ENCODE measurements at regions not wholly inside any gene's neighbourhood (a gene's known extent, or its start where the extent isn't known, plus 50 kb on each side); places are given as distances from the start of the nearest gene placed in this dataset.
A peak's percentile ranks its signal among the peaks of the same experiment; 100 is the strongest.

GRCh38 chr3:25335356-25335755 is 92.7 kb upstream of the RARB start:
- peaks cover 37% of the 10 kb centered on the region for H3K9me3 Mint-ChIP-seq
- peaks cover 1% of the 10 kb centered on the region for H3K27me3 Mint-ChIP-seq (ENCODE audit: insufficient read depth)
- H3K9ac ChIP-seq (ENCODE audit: extremely low read depth, low read length, poor library complexity, severe bottlenecking): no peak overlapping the region
- no peak overlapping the region for H3K27ac Mint-ChIP-seq
- no peaks in the 10 kb centered on the region for H3K27me3 ChIP-seq (ENCODE audit: control insufficient read depth, insufficient read depth, low read length, poor library complexity, severe bottlenecking)
- H3K36me3 ChIP-seq (ENCODE audit: control insufficient read depth, insufficient read depth, low read length): no peaks in the 10 kb centered on the region
- no peak for TF ChIP-seq CTCF (conservative IDR thresholded peaks at IDR 0.05)
- peaks cover 39% of the 10 kb centered on the region for H3K4me1 Mint-ChIP-seq
- no peaks in the 10 kb centered on the region for H3K9me3 ChIP-seq (ENCODE audit: control insufficient read depth, low read length)
- H3K36me3 Mint-ChIP-seq (ENCODE audit: low read depth): peaks cover 17% of the 10 kb centered on the region
- no peak for DNase-seq
- H3K4me3 ChIP-seq (ENCODE audit: low read length): no peak overlapping the region
- H3K4me1 ChIP-seq (ENCODE audit: control insufficient read depth, insufficient read depth, low read length): no peaks in the 10 kb centered on the region
- no peak overlapping the region for H3K4me3 Mint-ChIP-seq
- WGBS, 2 experiments (ENCODE audit: insufficient coverage in 1 of 2, insufficient read length in 1 of 2): 90 to 100% methylated on average over 1 of the region's 1 CpG
- H3K27ac ChIP-seq (ENCODE audit: low read depth, low read length): no peak overlapping the region

GRCh38 chr3:25338158-25338725 is 89.8 kb upstream of the RARB start:
- peaks cover 58% of the 10 kb centered on the region for H3K4me1 Mint-ChIP-seq
- no peak overlapping the region for H3K27ac Mint-ChIP-seq
- H3K27me3 ChIP-seq (ENCODE audit: control insufficient read depth, insufficient read depth, low read length, poor library complexity, severe bottlenecking): no peaks in the 10 kb centered on the region
- no peak overlapping the region for H3K9ac ChIP-seq (ENCODE audit: extremely low read depth, low read length, poor library complexity, severe bottlenecking)
- WGBS, 2 experiments (ENCODE audit: insufficient coverage in 1 of 2, insufficient read length in 1 of 2): 63% methylated on average over 1 of the region's 1 CpG; no CpG with 5 or more reads in 1 of the 2 experiments
- DNase-seq: no peak
- H3K36me3 ChIP-seq (ENCODE audit: control insufficient read depth, insufficient read depth, low read length): no peaks in the 10 kb centered on the region
- H3K4me3 Mint-ChIP-seq: no peak overlapping the region
- H3K36me3 Mint-ChIP-seq (ENCODE audit: low read depth): no peaks in the 10 kb centered on the region
- H3K27me3 Mint-ChIP-seq (ENCODE audit: insufficient read depth): no peaks in the 10 kb centered on the region
- no peak overlapping the region for H3K27ac ChIP-seq (ENCODE audit: low read depth, low read length)
- peaks cover 7% of the 10 kb centered on the region for H3K4me1 ChIP-seq (ENCODE audit: control insufficient read depth, insufficient read depth, low read length)
- TF ChIP-seq CTCF (conservative IDR thresholded peaks at IDR 0.05): no peak
- H3K9me3 ChIP-seq (ENCODE audit: control insufficient read depth, low read length): no peaks in the 10 kb centered on the region
- peaks cover 13% of the 10 kb centered on the region for H3K9me3 Mint-ChIP-seq
- H3K4me3 ChIP-seq (ENCODE audit: low read length): no peak overlapping the region

GRCh38 chr3:25339225-25339624 is 88.8 kb upstream of the RARB start:
- Mint-ChIP-seq H3K4me3 (no peak overlapping the region), H3K9me3 (peaks cover 7% of the 10 kb centered on the region), H3K4me1 (peaks cover 58% of the 10 kb centered on the region), H3K27ac (peak overlapping the region; percentile 46), H3K27me3 (ENCODE audit: insufficient read depth) (no peaks in the 10 kb centered on the region), H3K36me3 (ENCODE audit: low read depth) (no peaks in the 10 kb centered on the region)
- H3K27me3 ChIP-seq (ENCODE audit: control insufficient read depth, insufficient read depth, low read length, poor library complexity, severe bottlenecking): no peaks in the 10 kb centered on the region
- no peak overlapping the region for H3K4me3 ChIP-seq (ENCODE audit: low read length)
- H3K9me3 ChIP-seq (ENCODE audit: control insufficient read depth, low read length): no peaks in the 10 kb centered on the region
- H3K27ac ChIP-seq (ENCODE audit: low read depth, low read length): no peak overlapping the region
- peaks cover 7% of the 10 kb centered on the region for H3K4me1 ChIP-seq (ENCODE audit: control insufficient read depth, insufficient read depth, low read length)
- TF ChIP-seq CTCF (conservative IDR thresholded peaks at IDR 0.05): no peak
- WGBS, 2 experiments (ENCODE audit: insufficient coverage in 1 of 2, insufficient read length in 1 of 2): 96 to 98% methylated on average over 9 of the region's 9 CpGs
- DNase-seq: no peak
- no peaks in the 10 kb centered on the region for H3K36me3 ChIP-seq (ENCODE audit: control insufficient read depth, insufficient read depth, low read length)
- no peak overlapping the region for H3K9ac ChIP-seq (ENCODE audit: extremely low read depth, low read length, poor library complexity, severe bottlenecking)

All from endodermal cell (in vitro differentiated cells).